Activated naive CD4-positive, alpha-beta T cell treated with anti-CD3 and anti-CD28 coated beads for 36 hours (primary cell): ENCODE measurements at regions not wholly inside any gene's neighbourhood (a gene's known extent, or its start where the extent isn't known, plus 50 kb on each side); places are given as distances from the start of the nearest gene placed in this dataset.

Source experiments
- CTCF ChIA-PET: fragments of 350-600 bp; sonication (Branson Sonifier 250); formaldehyde crosslinking; loops from one replicate; lab custom pipeline; 2021; ENCODE audit warnings: antibody characterized with exemption; lab: Charles Lee
- DNase-seq: peaks from one replicate; pipeline ENCODE4 v3.0.0-alpha.2; 2020
- H3K27ac Mint-ChIP-seq: one replicate; pipeline ENCODE4 v1.8.0; 2021; ENCODE audit warnings: mild to moderate bottlenecking, mixed read lengths
- H3K27me3 Mint-ChIP-seq: one replicate; pipeline ENCODE4 v1.8.0; 2021; ENCODE audit warnings: low read depth, mixed read lengths
- H3K36me3 Mint-ChIP-seq: one replicate; pipeline ENCODE4 v1.8.0; 2021; ENCODE audit warnings: low read depth, mixed read lengths
- H3K4me1 Mint-ChIP-seq: one replicate; pipeline ENCODE4 v1.8.0; 2021; ENCODE audit warnings: low read depth, mixed read lengths
- H3K4me3 Mint-ChIP-seq: one replicate; pipeline ENCODE4 v1.8.0; 2021; ENCODE audit warnings: mild to moderate bottlenecking, moderate library complexity, mixed read lengths
- H3K9me3 Mint-ChIP-seq: one replicate; pipeline ENCODE4 v1.8.0; 2021; ENCODE audit warnings: mixed read lengths
- intact Hi-C: fragments of 100-400 bp; cut with micrococcal nuclease; formaldehyde crosslinking; loops from one replicate; pipeline ENCODE4 v1.15.1; 2023

GRCh38 chr2:9086465-9086864 is 83.0 kb upstream of the MBOAT2 start:
- Mint-ChIP-seq H3K4me1 (no peaks in the 10 kb centered on the region), H3K36me3 (no peaks in the 10 kb centered on the region), H3K4me3 (no peak overlapping the region), H3K27ac (no peak overlapping the region), H3K9me3 (peaks cover 6% of the 10 kb centered on the region), H3K27me3 (peaks cover 3% of the 10 kb centered on the region)
- DNase-seq = no peak
- intact Hi-C loops = no loop called here
- CTCF ChIA-PET = no interaction called here

GRCh38 chr2:9085353-9085752 is 81.9 kb upstream of the MBOAT2 start:
- no peak for DNase-seq
- H3K27me3 Mint-ChIP-seq = peaks cover 3% of the 10 kb centered on the region
- CTCF ChIA-PET = no interaction called here
- H3K9me3 Mint-ChIP-seq = peaks cover 8% of the 10 kb centered on the region
- intact Hi-C loops = no loop called here
- H3K4me1 Mint-ChIP-seq = no peaks in the 10 kb centered on the region
- no peak overlapping the region for H3K4me3 Mint-ChIP-seq
- H3K27ac Mint-ChIP-seq = no peak overlapping the region
- no peaks in the 10 kb centered on the region for H3K36me3 Mint-ChIP-seq

- Mint-ChIP-seq H3K9me3 (peaks cover 8% of the 10 kb centered on the region), H3K27me3 (peaks cover 3% of the 10 kb centered on the region), H3K4me3 (no peak overlapping the region), H3K36me3 (no peaks in the 10 kb centered on the region), H3K27ac (no peak overlapping the region), H3K4me1 (no peaks in the 10 kb centered on the region)
- intact Hi-C loops = no loop called here
- CTCF ChIA-PET = no interaction called here
- DNase-seq = no peak
These were observed 79.8 kb upstream of the MBOAT2 start for GRCh38 chr2:9083287-9083686.

GRCh38 chr2:9082158-9082557 is 78.7 kb upstream of the MBOAT2 start:
- Mint-ChIP-seq H3K4me3 (no peak overlapping the region), H3K36me3 (no peaks in the 10 kb centered on the region), H3K9me3 (peaks cover 8% of the 10 kb centered on the region), H3K27ac (no peak overlapping the region), H3K27me3 (peaks cover 3% of the 10 kb centered on the region), H3K4me1 (no peaks in the 10 kb centered on the region)
- no peak for DNase-seq
- CTCF ChIA-PET = no interaction called here
- intact Hi-C loops = no loop called here

- H3K27ac Mint-ChIP-seq = no peak overlapping the region
- H3K27me3 Mint-ChIP-seq = peaks cover 3% of the 10 kb centered on the region
- peaks cover 8% of the 10 kb centered on the region for H3K9me3 Mint-ChIP-seq
- CTCF ChIA-PET = no interaction called here
- H3K4me3 Mint-ChIP-seq = no peak overlapping the region
- no peak for DNase-seq
- no peaks in the 10 kb centered on the region for H3K36me3 Mint-ChIP-seq
- intact Hi-C loops = no loop called here
- H3K4me1 Mint-ChIP-seq = no peaks in the 10 kb centered on the region
These were observed 78.3 kb upstream of the MBOAT2 start for GRCh38 chr2:9081750-9082149.

- CTCF ChIA-PET = no interaction called here
- no peaks in the 10 kb centered on the region for H3K36me3 Mint-ChIP-seq
- intact Hi-C loops = no loop called here
- no peak overlapping the region for H3K4me3 Mint-ChIP-seq
- peaks cover 3% of the 10 kb centered on the region for H3K27me3 Mint-ChIP-seq
- no peaks in the 10 kb centered on the region for H3K4me1 Mint-ChIP-seq
- DNase-seq = no peak
- H3K27ac Mint-ChIP-seq = no peak overlapping the region
- peaks cover 8% of the 10 kb centered on the region for H3K9me3 Mint-ChIP-seq
These were observed 74.9 kb upstream of the MBOAT2 start for GRCh38 chr2:9078405-9078804.

- Mint-ChIP-seq H3K27ac (no peak overlapping the region), H3K27me3 (no peaks in the 10 kb centered on the region), H3K36me3 (no peaks in the 10 kb centered on the region), H3K4me1 (no peaks in the 10 kb centered on the region), H3K9me3 (peaks cover 8% of the 10 kb centered on the region), H3K4me3 (no peak overlapping the region)
- CTCF ChIA-PET = no interaction called here
- no peak for DNase-seq
- intact Hi-C loops = no loop called here
These were observed 74.2 kb upstream of the MBOAT2 start for GRCh38 chr2:9077691-9078090.

GRCh38 chr2:9076755-9077154 is 73.3 kb upstream of the MBOAT2 start:
- no peaks in the 10 kb centered on the region for H3K4me1 Mint-ChIP-seq
- DNase-seq = no peak
- H3K9me3 Mint-ChIP-seq = peaks cover 5% of the 10 kb centered on the region
- H3K36me3 Mint-ChIP-seq = no peaks in the 10 kb centered on the region
- H3K27me3 Mint-ChIP-seq = peaks cover under 1% of the 10 kb centered on the region
- no peak overlapping the region for H3K4me3 Mint-ChIP-seq
- intact Hi-C loops = no loop called here
- no peak overlapping the region for H3K27ac Mint-ChIP-seq
- CTCF ChIA-PET = no interaction called here

GRCh38 chr2:9076210-9076609 is 72.7 kb upstream of the MBOAT2 start:
- H3K36me3 Mint-ChIP-seq = no peaks in the 10 kb centered on the region
- CTCF ChIA-PET = no interaction called here
- DNase-seq = no peak
- peaks cover 4% of the 10 kb centered on the region for H3K27me3 Mint-ChIP-seq
- intact Hi-C loops = no loop called here
- no peak overlapping the region for H3K27ac Mint-ChIP-seq
- H3K9me3 Mint-ChIP-seq = no peaks in the 10 kb centered on the region
- no peak overlapping the region for H3K4me3 Mint-ChIP-seq
- no peaks in the 10 kb centered on the region for H3K4me1 Mint-ChIP-seq

- Mint-ChIP-seq H3K36me3 (no peaks in the 10 kb centered on the region), H3K4me3 (no peak overlapping the region), H3K27ac (no peak overlapping the region), H3K27me3 (peaks cover 9% of the 10 kb centered on the region), H3K4me1 (no peaks in the 10 kb centered on the region), H3K9me3 (no peaks in the 10 kb centered on the region)
- CTCF ChIA-PET = no interaction called here
- no peak for DNase-seq
- intact Hi-C loops = no loop called here
These were observed 71.4 kb upstream of the MBOAT2 start for GRCh38 chr2:9074930-9075329.

- no peaks in the 10 kb centered on the region for H3K36me3 Mint-ChIP-seq
- DNase-seq = no peak
- intact Hi-C loops = no loop called here
- CTCF ChIA-PET = no interaction called here
- peaks cover 9% of the 10 kb centered on the region for H3K9me3 Mint-ChIP-seq
- no peak overlapping the region for H3K27ac Mint-ChIP-seq
- peaks cover 20% of the 10 kb centered on the region for H3K27me3 Mint-ChIP-seq
- no peaks in the 10 kb centered on the region for H3K4me1 Mint-ChIP-seq
- H3K4me3 Mint-ChIP-seq = no peak overlapping the region
These were observed 68.2 kb upstream of the MBOAT2 start for GRCh38 chr2:9071584-9072124.

- H3K27ac Mint-ChIP-seq = no peak overlapping the region
- no peaks in the 10 kb centered on the region for H3K4me1 Mint-ChIP-seq
- H3K36me3 Mint-ChIP-seq = no peaks in the 10 kb centered on the region
- DNase-seq = peak; percentile 22
- peaks cover 20% of the 10 kb centered on the region for H3K27me3 Mint-ChIP-seq
- peaks cover 15% of the 10 kb centered on the region for H3K9me3 Mint-ChIP-seq
- CTCF ChIA-PET = no interaction called here
- H3K4me3 Mint-ChIP-seq = no peak overlapping the region
- intact Hi-C loops = no loop called here
These were observed 67.5 kb upstream of the MBOAT2 start for GRCh38 chr2:9071032-9071431.

- Mint-ChIP-seq H3K9me3 (peaks cover 22% of the 10 kb centered on the region), H3K27ac (no peak overlapping the region), H3K4me3 (no peak overlapping the region), H3K27me3 (peaks cover 21% of the 10 kb centered on the region), H3K4me1 (no peaks in the 10 kb centered on the region), H3K36me3 (no peaks in the 10 kb centered on the region)
- CTCF ChIA-PET = no interaction called here
- intact Hi-C loops = no loop called here
- DNase-seq = no peak
These were observed 66.1 kb upstream of the MBOAT2 start for GRCh38 chr2:9069543-9069942.
